ENCODE measurements at regions not wholly inside any gene's neighbourhood (a gene's known extent, or its start where the extent isn't known, plus 50 kb on each side); places are given as distances from the start of the nearest gene placed in this dataset.
"Not testable (repeated sequence)": the region's sequence is repeated elsewhere in the genome, so short reads cannot be mapped to it uniquely, and the experiment has no call there.

GRCh38 chrX:63519368-63519767, 168.2 kb upstream of the SPIN4 start:
- H3K27me3 ChIP-seq (replicated peaks in 1 of 4; ENCODE audit: control insufficient read depth in 3 of 4, extremely low read depth in 1 of 4, insufficient read depth in 3 of 4, low read length in 3 of 4); H3K4me3 ChIP-seq (ENCODE audit: extremely low read depth in 1 of 4, insufficient read depth in 2 of 4, low read depth in 3 of 4, low read length in 4 of 4); H2BK12ac ChIP-seq (ENCODE audit: low read depth, low read length); H4K20me1 ChIP-seq (replicated peaks in 1 of 2; ENCODE audit: control insufficient read depth in 1 of 2, insufficient read depth in 2 of 2, low read length in 2 of 2); H2AFZ ChIP-seq (ENCODE audit: low read length); H4K5ac ChIP-seq (ENCODE audit: insufficient read length, low read depth, low read length); H3K23me2 ChIP-seq (ENCODE audit: low read depth, low read length); H3K4ac ChIP-seq (replicated peaks; ENCODE audit: insufficient read length, low read depth, low read length); H2BK20ac ChIP-seq (ENCODE audit: low read length); H3K4me1 ChIP-seq (replicated peaks in 1 of 4; ENCODE audit: control insufficient read depth in 3 of 4, insufficient read depth in 4 of 4, low read length in 3 of 4); POLR2A ChIA-PET (ENCODE audit: partially characterized antibody); H4K91ac ChIP-seq (replicated peaks; ENCODE audit: insufficient read length, low read length); CTCF ChIA-PET (ENCODE audit: partially characterized antibody); H3K9me3 ChIP-seq (ENCODE audit: insufficient read depth in 2 of 2, low read depth in 1 of 2, low read length in 1 of 2); FAIRE-seq; H3K18ac ChIP-seq (ENCODE audit: extremely low read depth, low read length); H2BK120ac ChIP-seq (replicated peaks; ENCODE audit: low read depth, low read length); H3K14ac ChIP-seq (ENCODE audit: insufficient read length); H2BK15ac ChIP-seq (ENCODE audit: low read length); H3K79me2 ChIP-seq (ENCODE audit: control insufficient read depth in 1 of 2, insufficient read depth in 2 of 2, low read length in 2 of 2); H2AK5ac ChIP-seq (ENCODE audit: low read depth, low read length); H3K9ac ChIP-seq (replicated peaks in 1 of 4; ENCODE audit: extremely low read depth in 1 of 4, low read depth in 3 of 4, low read length in 3 of 4); H3K27ac ChIP-seq (ENCODE audit: low read depth, low read length); H2BK5ac ChIP-seq (ENCODE audit: low read depth, low read length); H3K79me1 ChIP-seq (ENCODE audit: low read depth, low read length); H3K23ac ChIP-seq (ENCODE audit: insufficient read length); H3K36me3 ChIP-seq (ENCODE audit: control insufficient read depth in 2 of 4, insufficient read depth in 4 of 4, low read length in 3 of 4); H3K56ac ChIP-seq (replicated peaks; ENCODE audit: insufficient read length, low read depth, low read length): not testable (repeated sequence)
- H4K8ac ChIP-seq (ENCODE audit: extremely low read depth, insufficient read depth, low read length): peak overlapping the region; percentile 68; the same call in 1 of the 2 replicates
- WGBS, 2 experiments (ENCODE audit: extremely low coverage in 1 of 2, insufficient coverage in 1 of 2, insufficient read length in 1 of 2, insufficient replicate concordance in 2 of 2, low coverage in 1 of 2, low lambda C conversion rate in 2 of 2, missing lambda C conversion rate in 1 of 2): 78% methylated on average over 9 of the region's 11 CpGs; no CpG with 5 or more reads in 1 of the 2 experiments
- DNase-seq (ENCODE audit: low read depth in 1 of 2, low spot score in 2 of 2): peak in 1 of 2 experiments; percentile 49
- peak overlapping the region in 1 of 2 experiments; percentile 2; a peak in 1 of 4 replicates for H3K4me2 ChIP-seq (ENCODE audit: insufficient read depth in 1 of 2, low read depth in 2 of 2, low read length in 2 of 2)
